ENCODE measurements at regions not wholly inside any gene's neighbourhood (a gene's known extent, or its start where the extent isn't known, plus 50 kb on each side); places are given as distances from the start of the nearest gene placed in this dataset.
A peak's percentile ranks its signal among the peaks of the same experiment; 100 is the strongest.

DNA sequence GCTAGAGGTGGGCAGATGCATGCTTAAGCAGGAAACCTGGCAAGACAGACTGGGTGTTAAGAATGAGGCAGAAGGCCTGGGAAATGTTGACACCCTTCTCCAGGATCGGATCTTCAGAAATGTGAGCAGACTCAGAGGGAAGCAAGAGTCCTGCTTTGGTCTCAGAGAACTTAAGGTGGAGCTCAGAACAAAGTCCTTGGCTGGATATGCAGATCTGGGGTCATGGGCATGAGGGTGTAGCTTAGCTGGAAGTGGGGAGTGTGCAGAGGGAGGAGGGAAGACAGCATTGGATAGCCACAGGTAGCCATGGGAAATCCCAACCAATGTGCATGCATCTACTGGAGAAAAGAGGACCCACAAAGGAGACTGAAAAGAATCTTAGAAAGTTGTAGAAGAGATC, 58.6 kb upstream of the CDON start:
- DNase-seq (ENCODE audit: low spot score), result no peak
- Histone ChIP-seq H3K9me3 (ENCODE audit: severe bottlenecking) (no peaks in the 10 kb centered on the region), H3K4me3 (ENCODE audit: severe bottlenecking) (no peak overlapping the region), H3K36me3 (ENCODE audit: low read depth) (no peaks in the 10 kb centered on the region), H3K27ac (ENCODE audit: poor library complexity, severe bottlenecking) (no peak overlapping the region), H3K4me1 (ENCODE audit: insufficient read depth, poor library complexity, severe bottlenecking) (no peaks in the 10 kb centered on the region), H3K27me3 (ENCODE audit: insufficient read depth, poor library complexity, severe bottlenecking) (no peaks in the 10 kb centered on the region)
- no peak for ATAC-seq (ENCODE audit: low read depth)
- TF ChIP-seq, protein P1, sequence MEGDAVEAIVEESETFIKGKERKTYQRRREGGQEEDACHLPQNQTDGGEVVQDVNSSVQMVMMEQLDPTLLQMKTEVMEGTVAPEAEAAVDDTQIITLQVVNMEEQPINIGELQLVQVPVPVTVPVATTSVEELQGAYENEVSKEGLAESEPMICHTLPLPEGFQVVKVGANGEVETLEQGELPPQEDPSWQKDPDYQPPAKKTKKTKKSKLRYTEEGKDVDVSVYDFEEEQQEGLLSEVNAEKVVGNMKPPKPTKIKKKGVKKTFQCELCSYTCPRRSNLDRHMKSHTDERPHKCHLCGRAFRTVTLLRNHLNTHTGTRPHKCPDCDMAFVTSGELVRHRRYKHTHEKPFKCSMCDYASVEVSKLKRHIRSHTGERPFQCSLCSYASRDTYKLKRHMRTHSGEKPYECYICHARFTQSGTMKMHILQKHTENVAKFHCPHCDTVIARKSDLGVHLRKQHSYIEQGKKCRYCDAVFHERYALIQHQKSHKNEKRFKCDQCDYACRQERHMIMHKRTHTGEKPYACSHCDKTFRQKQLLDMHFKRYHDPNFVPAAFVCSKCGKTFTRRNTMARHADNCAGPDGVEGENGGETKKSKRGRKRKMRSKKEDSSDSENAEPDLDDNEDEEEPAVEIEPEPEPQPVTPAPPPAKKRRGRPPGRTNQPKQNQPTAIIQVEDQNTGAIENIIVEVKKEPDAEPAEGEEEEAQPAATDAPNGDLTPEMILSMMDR (IDR thresholded peaks at IDR 0.05; ENCODE audit: poor library complexity, severe bottlenecking), result no peak

DNA sequence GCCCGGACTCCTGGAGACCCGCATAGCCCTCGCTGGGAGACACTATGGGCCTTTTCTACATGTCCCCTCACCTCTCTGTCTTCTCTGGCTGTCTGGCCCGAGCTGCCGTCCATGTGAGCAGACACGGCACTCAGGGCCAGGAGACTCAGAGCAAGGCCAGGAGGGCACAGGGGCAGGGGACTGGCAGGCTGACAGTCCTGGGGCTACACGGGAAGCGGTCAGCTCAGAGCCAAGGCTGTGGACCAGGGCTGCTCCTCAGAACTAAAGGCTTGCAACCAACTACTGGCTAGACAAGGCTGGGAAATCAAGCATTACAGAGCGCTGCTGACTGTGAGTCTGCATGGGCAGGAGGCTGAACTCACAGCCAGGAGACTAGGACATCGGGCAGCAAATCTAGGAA, 56.1 kb upstream of the CDON start:
- Histone ChIP-seq H3K36me3 (ENCODE audit: low read depth) (no peaks in the 10 kb centered on the region), H3K9me3 (ENCODE audit: severe bottlenecking) (no peaks in the 10 kb centered on the region), H3K27me3 (ENCODE audit: insufficient read depth, poor library complexity, severe bottlenecking) (no peaks in the 10 kb centered on the region), H3K4me3 (ENCODE audit: severe bottlenecking) (no peak overlapping the region), H3K4me1 (ENCODE audit: insufficient read depth, poor library complexity, severe bottlenecking) (peaks cover 5% of the 10 kb centered on the region), H3K27ac (ENCODE audit: poor library complexity, severe bottlenecking) (no peak overlapping the region)
- TF ChIP-seq, protein P1 (IDR thresholded peaks at IDR 0.05; ENCODE audit: poor library complexity, severe bottlenecking), result no peak
- DNase-seq (ENCODE audit: low spot score), result no peak
- no peak for ATAC-seq (ENCODE audit: low read depth)

DNA sequence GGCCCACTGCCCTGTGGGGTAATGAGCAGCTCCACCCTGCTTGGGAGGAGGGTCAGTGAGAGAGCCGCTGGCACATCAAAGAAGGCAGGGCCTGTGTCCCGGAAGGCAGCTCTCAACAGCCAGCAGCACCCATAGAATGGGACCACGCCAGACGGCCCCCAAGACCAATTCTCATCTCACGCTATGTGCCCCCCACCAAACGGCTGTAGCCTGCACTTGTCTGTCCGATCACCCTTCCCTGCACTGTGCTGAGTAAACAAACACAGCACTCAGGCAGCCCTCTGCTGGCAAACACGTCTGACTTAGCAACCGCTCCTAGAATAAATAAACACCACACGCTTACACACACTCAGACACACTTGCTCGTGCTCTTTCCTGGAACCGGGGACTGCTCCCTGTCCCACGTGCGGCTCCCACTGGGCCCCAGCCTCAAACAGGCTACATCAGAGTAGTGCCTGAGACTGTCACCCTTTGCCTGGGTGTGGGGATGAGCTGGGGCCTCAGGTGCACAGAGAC, 53.2 kb upstream of the CDON start:
- Histone ChIP-seq H3K36me3 (ENCODE audit: low read depth) (no peaks in the 10 kb centered on the region), H3K4me3 (ENCODE audit: severe bottlenecking) (no peak overlapping the region), H3K4me1 (ENCODE audit: insufficient read depth, poor library complexity, severe bottlenecking) (peaks cover 6% of the 10 kb centered on the region), H3K9me3 (ENCODE audit: severe bottlenecking) (no peaks in the 10 kb centered on the region), H3K27ac (ENCODE audit: poor library complexity, severe bottlenecking) (no peak overlapping the region), H3K27me3 (ENCODE audit: insufficient read depth, poor library complexity, severe bottlenecking) (no peaks in the 10 kb centered on the region)
- ATAC-seq (ENCODE audit: low read depth) (peak; percentile 57), DNase-seq (ENCODE audit: low spot score) (no peak)
- TF ChIP-seq, protein P1 (IDR thresholded peaks at IDR 0.05; ENCODE audit: poor library complexity, severe bottlenecking), result peak; percentile 23

DNA sequence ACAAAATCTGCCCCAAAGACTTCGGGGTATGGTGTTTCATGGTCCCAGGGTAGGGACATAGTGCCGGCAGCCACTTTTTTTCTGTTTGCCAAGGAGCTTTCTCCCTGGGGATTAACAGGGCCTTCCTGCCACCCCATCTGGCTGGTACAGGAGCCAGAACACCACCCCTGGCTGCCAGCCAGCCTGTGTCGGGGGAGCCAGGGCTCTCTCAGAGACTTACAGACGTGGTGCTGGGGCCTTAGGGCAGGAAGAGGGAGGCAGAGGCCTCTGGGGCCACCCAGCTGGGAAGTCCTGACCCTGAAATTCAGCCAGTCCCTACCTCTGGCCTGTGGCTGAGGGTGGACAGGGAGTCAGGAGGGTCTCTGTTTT, 52.4 kb upstream of the CDON start:
- ATAC-seq (ENCODE audit: low read depth) (no peak), DNase-seq (ENCODE audit: low spot score) (no peak)
- Histone ChIP-seq H3K4me3 (ENCODE audit: severe bottlenecking) (no peak overlapping the region), H3K9me3 (ENCODE audit: severe bottlenecking) (no peaks in the 10 kb centered on the region), H3K27me3 (ENCODE audit: insufficient read depth, poor library complexity, severe bottlenecking) (no peaks in the 10 kb centered on the region), H3K36me3 (ENCODE audit: low read depth) (no peaks in the 10 kb centered on the region), H3K4me1 (ENCODE audit: insufficient read depth, poor library complexity, severe bottlenecking) (peaks cover 6% of the 10 kb centered on the region), H3K27ac (ENCODE audit: poor library complexity, severe bottlenecking) (no peak overlapping the region)
- TF ChIP-seq, protein P1 (IDR thresholded peaks at IDR 0.05; ENCODE audit: poor library complexity, severe bottlenecking), result no peak

DNA sequence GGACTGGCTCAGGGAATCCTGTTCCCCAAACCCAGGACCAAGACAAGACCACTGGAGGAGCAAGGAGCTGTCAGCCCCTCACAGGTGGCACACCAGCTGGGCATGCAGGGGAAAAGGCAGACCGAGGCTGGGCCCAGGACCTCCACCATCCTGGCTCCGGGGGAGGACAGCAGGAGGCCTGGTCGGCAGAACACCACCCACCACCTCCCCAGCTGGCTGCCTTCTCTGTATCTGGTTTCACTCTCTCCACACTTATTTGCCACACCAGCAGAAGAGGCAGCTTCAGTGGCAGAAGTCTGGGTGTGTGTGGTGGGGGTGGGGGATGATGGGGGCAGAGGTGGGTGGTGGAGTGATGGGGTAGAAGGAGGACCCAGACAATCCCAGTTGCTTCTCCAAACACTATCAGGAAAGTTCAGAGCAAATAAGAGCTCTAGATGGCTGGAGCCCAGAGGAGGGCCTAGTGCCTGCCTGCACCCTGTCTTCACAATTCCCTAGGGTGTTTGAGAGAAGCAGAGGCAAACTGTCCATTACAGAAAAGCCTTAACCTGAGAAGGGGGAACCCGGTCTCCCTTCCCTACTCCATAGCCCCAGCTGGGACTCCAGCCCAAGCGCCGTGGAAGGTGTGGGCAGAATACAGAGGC, 51.9 kb upstream of the CDON start:
- Histone ChIP-seq H3K27ac (ENCODE audit: poor library complexity, severe bottlenecking) (no peak overlapping the region), H3K27me3 (ENCODE audit: insufficient read depth, poor library complexity, severe bottlenecking) (no peaks in the 10 kb centered on the region), H3K36me3 (ENCODE audit: low read depth) (no peaks in the 10 kb centered on the region), H3K4me3 (ENCODE audit: severe bottlenecking) (no peak overlapping the region), H3K4me1 (ENCODE audit: insufficient read depth, poor library complexity, severe bottlenecking) (peaks cover 6% of the 10 kb centered on the region), H3K9me3 (ENCODE audit: severe bottlenecking) (no peaks in the 10 kb centered on the region)
- TF ChIP-seq, protein P1 (IDR thresholded peaks at IDR 0.05; ENCODE audit: poor library complexity, severe bottlenecking), result no peak
- DNase-seq (ENCODE audit: low spot score), result no peak
- no peak for ATAC-seq (ENCODE audit: low read depth)
